T-helper 2 cell (primary cell): ENCODE measurements at regions not wholly inside any gene's neighbourhood (a gene's known extent, or its start where the extent isn't known, plus 50 kb on each side); places are given as distances from the start of the nearest gene placed in this dataset.
A peak's percentile ranks its signal among the peaks of the same experiment; 100 is the strongest.

ENCODE experiments used
- DNase-seq, 5 experiments: peaks; one replicate each; pipeline versions ENCODE4 v3.0.0 to v3.0.0-alpha.2; 2012 to 2022

DNA sequence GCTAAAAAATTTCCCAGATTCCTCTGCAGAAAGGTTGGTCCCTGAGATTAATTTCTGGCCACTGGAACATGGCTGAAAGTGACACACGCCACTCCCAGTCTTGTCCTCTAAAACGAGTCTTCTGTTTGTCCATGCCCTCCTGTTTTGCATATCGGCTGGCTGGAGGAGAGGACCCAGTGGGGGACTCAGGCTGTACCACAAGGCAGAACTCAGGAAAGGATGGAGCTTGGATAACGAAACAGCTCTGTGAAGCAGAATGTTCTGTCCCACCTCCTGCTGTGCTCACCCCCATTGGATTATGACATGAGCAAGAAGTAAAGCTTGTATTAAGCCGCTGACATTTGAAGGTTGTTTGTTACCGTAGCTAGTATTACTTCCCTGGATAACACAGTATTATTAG lies 856.2 kb downstream of the BCL11B start:
- no peak for DNase-seq

DNA sequence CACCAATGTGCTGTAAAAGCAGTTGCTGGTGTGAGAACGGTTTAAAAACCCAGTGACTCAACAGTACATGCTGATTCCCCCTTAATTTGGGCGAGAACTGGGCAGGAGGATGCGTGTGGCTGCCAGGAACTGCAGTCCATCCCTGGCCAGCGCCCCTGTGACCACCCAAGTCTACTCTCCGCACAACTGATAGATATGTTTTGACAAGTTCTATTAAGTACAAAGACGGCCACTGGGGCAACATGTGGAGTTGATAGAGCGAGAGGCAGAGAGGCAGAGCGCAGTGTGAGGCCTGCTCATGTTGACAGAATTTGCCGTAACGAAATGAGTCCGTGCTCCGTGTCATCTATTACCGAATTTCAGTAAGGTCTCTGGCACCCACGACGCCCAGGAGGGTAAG lies 855.0 kb downstream of the BCL11B start:
- no peak for DNase-seq

DNA sequence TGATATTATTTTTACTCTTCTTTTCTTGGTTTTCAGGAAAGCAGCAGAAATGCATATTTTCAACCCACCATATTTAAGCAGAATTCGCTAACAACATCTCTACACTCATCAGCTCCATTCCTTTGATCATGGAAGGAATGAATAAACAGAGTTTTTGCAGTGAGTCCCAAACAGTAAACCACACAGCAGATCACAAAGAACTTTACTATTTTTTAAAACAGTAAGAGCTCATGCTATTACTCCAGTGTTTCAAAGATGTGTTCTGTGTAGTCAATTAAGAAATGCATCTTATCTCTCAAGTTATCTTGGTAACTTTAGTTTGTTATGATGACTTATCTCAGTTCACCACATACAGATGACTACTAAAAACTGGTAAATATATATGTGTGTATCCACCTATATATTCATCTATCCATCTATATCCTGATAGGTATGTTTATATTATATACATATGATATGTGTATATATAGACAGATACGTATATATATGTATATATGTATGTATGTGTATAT lies 843.5 kb downstream of the BCL11B start:
- DNase-seq, result peak in 1 of 5 experiments; percentile 60

DNA sequence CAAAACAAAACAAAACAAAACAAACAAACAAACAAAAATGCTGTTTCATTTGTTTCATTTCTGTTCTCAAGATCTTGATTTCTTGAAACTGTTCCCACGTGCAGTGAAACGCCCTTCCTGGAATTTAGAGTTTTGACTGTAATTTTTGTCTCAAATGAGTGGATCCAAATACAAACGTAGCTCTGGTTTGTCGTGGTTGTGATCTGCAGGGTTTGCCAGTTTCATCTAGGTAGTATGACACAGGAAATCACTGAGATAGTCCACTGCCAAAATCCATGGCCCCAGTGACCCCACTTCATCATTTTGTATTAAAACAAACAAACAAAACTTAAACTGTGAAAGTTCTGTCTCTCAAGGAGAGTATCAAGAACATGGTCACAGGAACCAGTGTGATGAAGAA lies 838.6 kb downstream of the BCL11B start:
- DNase-seq, result peak in 1 of 5 experiments; percentile 39

DNA sequence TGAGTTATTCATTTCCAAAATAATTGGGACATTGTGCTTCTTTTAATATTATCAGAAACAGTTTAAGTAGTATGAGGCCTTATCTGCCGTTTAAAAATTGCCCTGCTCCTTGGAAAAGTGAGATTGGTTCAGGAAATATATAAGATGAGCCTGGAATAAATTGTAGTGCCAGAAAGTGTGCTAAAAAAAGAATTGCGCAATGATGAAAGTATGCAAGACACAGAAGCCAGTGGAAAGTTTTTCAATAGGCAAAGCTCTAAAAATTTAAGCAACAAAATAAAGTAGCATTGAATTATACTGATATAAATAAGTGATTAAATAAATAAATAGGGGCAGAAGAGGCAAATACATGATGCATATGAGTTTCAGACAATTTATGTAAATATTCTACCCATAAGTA lies 834.9 kb downstream of the BCL11B start:
- no peak for DNase-seq

DNA sequence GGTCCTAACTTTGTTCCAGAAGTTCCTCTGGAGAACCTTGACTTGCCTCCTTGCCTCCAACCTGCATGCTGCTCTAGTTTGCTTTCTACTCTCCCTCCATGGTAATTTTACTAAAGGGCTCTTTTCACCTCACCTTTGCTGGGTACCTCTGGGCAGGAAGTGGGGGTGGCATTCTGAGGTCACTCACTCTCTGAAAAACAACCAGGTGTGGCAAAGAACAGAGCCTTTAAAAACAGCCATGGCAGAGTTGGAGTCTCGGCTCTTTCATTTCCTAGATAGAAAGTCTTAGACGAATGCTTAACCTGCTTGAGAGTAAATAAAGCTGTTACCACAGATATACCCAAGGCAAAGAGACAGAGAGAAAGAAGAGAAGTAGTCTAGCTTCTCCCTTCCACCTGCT lies 827.9 kb downstream of the BCL11B start:
- DNase-seq, result peak in 2 of 5 experiments; percentile 15 to 50

DNA sequence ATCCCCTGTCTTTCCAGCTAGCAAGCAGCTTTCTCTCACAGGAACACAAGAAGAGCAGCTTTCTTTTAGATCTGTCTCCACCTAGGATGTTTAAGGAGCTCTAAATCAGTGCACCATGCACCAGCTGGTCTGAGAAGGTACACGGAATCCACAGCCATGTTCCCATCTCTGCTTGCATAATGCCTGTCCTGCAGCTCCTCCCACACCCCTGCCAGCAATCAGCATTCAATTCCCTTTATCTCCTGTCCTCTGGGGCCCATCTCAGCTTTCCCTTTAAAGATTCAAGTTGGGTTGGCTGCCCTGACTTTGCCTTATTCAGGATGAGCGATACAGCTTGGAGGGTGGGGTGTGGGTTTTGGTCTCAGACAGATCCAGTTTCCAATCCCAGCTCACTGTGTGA lies 826.3 kb downstream of the BCL11B start:
- no peak for DNase-seq

DNA sequence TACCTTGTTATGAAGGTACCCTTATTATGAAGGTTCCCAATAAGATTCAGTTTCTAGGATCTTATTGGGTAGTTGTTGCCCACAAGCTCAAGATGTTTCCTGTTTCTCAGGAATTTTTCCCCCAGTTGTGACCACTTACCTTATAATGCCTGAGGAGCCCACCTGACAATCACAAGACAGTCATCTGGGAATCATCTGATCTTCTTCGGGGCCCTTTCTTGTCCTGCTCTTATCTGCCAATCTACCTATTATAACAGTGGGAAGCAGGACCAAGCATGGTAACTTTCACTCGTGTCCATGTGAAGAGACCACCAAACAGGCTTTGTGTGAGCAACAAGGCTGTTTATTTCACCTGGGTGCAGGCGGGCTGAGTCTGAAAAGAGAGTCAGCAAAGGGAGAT lies 825.5 kb downstream of the BCL11B start:
- no peak for DNase-seq

DNA sequence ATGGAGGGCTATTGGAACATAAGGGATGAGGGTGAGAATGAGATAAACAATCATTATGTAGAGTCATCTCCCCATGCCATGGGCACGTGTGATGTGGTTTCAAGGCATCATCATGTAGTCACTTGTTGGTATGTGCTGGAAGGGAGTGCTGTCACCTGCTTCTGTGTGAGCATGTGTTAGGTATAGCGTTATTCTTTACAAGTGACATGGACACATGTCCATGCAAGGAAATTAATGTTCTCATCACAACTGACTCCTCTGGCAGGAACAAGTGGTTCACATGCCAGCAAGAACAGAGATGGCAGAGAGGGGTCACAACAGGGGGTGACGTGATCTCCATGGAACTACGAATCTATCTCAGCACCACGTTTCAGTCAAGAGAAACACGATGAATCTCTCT lies 815.8 kb downstream of the BCL11B start:
- DNase-seq, result no peak

DNA sequence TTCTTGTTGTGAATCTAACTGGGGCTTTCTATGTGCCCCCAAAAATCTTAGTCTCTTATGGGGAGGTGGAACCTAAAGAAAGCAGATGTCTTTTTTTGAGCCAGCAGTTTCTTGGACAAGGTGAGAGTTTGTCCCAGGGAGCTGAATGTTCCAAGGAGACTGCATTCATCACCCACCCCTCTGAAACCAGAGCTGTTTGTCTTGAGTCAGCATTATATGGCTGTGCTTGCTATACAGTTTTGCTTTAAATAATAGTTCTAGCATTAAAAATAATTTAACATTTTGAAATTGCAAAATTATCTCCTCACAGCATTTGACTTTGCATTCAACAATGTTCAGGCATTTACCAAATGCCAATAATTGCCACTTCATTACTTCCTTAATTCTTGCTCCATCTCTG lies 813.3 kb downstream of the BCL11B start:
- DNase-seq, result no peak

DNA sequence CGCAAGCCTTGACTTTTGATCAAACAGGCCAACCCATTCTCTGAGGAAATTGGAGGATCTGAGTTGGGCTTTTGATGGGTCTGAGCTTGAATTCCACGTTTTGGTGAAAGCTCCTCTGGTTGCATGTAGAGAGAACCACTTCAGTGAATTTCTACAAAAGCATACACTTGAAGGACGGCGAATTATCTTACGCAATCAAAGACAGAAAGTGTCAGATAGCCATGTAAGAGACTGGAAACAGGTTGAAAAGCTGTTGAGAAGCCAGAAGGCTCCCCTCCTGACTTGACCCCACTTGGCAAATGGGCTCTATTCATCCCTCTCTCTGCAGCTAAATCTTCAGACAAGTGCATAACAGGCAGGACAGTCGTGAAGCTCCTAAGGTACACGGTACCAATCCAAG lies 809.1 kb downstream of the BCL11B start:
- no peak for DNase-seq

DNA sequence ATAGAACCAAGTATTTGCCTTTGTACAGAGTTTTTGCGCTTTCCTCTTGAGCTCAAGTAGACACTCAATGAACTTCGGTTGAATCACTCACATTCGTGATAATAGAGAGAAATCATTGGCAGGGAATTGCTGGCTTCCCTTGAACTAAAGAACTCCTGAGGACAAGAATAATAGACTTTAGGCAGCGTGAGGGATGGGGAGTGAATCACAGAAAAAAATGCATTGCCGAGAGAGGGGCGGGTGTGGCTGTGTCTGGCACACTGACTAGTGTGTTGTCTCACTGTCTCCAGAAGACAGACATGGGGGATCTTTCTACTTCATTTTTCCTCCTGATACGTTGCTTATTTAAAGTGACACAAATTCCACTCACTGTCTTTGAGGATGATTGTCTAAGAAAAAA lies 805.2 kb downstream of the BCL11B start:
- no peak for DNase-seq

DNA sequence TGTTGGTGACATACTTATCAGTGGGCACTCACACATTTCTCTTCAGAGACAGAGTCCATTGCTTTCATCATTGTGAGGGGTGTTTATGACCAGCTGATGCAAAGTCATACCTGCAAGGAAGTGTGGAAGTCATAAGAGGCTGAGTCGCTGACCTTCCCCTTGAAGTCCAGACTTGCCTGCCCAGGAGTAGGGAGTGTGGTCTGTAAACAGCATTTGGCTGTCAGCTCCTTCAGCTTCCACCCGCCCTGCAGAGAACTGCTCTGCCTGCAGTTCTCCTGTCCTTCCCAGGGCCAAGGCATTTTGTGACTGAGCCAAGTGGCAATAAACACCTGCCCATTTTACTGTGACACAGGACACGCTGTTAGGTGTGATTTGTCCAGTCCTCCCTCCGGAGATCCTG lies 801.3 kb downstream of the BCL11B start:
- no peak for DNase-seq

DNA sequence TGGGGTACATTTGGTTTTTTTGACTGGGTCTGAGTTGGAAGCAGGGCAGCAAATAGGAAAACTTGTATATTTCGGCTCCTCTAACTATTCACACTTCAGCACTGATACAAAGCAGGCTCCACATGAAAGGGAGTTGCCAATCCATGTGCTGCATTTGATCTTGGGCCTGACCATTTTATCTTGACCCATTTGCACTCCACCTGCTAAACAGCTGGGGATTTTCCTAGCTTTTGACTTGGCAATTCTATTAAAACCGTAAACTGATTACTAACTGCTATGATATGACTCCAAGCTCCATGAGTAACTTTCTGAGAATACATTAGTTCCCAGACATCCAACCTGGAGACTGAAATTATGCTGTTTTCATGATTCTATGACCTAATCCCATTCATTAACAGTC lies 797.1 kb downstream of the BCL11B start:
- no peak for DNase-seq

DNA sequence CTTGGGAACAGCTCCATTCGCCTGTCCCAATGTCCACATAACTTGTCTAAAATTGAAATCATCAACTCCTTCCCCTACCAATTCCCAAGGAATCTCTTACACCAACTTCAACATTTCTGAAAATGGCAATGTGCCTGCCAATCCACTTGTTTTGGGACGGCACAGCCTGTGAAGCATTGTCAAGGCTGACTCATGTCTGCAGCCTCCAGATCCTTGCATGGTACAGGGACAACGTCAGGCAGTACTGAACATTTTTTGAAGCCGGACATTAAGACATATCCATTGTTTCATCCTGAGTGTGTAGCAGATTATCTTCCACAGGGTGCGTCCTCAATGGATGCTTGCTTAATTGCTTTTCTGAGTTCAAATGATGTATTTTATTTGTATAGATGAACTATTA lies 794.1 kb downstream of the BCL11B start:
- DNase-seq, result no peak

DNA sequence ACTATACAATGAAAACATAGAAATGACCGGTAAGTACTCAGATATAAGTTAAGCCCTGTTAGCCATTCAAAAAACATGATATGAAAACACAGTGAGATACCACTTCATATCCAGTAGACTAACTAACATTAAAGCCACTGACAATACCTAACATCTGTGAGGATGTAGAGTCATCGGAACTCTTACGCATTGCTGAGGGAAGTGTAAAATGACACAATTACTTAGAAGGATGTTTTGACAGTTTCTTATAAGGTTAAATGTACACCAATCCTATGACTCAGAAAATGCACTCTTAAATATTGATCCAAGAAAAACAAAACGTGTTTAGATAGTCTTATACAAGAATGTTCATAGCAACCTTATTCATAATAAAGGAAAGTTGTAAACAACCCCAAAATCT lies 782.9 kb downstream of the BCL11B start:
- DNase-seq, result no peak

DNA sequence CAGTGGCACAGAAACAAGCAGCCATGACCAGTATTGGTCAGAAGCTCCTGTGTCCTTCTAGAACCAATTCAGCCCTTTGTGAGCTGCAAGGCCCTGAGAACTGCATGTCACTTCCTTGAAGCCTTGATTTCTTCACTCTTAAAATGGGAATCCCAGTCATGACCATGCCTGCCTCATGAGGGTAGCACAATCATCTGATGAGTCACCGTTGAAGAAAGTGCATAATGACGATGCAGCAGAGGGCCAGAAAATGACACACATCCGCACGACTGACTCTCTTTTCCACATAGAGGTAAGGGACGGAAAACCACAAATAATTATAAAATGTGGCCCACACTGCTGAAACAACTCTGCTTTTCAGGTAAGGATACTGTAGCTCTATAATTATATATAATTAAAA lies 777.4 kb downstream of the BCL11B start:
- DNase-seq, result no peak

DNA sequence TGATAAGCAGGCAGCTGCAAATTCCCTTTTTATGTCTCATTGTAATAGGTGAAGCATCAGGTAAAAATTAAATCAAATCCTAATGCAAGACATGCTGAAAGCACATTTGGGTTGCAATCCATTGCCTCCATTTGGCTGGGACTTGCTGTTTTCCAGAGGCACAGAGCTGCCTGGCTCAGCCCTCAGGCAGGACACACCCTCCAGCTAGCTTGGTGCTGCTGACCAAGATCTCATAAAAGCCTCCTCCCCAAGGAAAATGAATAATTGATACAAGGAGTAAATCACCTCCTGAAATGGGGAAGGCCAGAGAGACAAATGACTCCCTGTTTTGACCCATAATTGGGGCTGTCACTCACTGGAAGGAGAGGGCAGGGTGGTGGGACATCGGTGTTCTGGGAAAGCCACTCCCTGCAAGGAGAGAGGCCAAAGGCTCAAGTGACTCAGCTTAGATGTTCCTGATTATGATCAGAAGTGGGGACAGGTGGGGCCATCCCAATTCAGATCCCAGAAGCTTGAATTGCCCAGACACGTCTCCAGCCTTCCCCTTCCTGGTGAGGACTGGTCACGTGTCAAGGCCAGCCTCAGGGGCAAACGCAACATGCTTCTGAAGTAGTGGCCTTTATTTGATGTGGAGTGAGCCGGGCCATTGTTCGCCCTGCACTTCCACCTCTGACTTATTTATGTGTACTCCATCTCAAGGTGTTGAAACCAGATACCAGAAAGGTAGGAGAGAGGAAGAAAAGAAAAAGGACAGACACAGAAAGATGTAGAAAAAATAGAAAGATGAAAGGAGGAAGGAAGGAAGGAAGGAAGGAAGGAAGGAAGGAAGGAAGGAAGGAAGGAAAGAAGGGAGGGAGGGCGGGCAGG lies 773.7 kb downstream of the BCL11B start:
- no peak for DNase-seq

DNA sequence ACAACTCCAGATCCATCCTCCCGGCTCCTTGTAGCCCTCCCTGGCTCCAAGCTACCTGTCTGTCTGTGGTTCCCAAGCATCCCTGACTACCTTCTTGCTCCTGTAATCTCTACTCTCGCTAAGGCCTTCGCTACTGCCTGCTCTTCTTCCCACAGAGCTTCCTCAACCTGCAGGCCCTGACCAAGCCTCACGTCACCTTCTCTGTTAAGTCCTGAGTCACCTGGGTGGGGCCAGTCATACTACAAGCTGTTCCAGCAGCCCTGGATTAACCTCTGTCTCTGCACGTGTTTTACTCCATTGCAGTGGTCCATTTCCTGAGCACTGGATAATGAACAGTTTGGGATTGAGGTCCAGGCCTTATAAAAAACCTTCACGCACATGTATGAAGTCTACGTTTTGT lies 770.7 kb downstream of the BCL11B start:
- no peak for DNase-seq

DNA sequence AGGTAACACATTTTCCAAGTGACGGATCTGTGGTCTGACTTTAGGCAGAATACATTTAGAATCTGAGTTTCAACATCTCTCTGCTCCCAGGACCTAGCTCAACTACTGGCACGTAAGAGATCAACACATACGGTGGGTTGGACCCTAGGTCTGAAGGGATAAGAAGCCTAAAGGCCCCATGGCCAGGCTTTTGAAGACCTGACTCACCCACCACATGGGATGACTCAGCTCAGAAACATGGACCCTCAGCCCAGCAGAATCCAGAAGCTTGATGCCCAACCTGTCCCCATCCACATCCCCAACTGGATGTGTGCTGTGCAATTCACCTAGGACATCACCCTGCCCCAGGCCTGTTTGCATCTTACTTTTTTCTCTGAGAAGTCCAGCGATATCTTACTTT lies 770.2 kb downstream of the BCL11B start:
- no peak for DNase-seq

DNA sequence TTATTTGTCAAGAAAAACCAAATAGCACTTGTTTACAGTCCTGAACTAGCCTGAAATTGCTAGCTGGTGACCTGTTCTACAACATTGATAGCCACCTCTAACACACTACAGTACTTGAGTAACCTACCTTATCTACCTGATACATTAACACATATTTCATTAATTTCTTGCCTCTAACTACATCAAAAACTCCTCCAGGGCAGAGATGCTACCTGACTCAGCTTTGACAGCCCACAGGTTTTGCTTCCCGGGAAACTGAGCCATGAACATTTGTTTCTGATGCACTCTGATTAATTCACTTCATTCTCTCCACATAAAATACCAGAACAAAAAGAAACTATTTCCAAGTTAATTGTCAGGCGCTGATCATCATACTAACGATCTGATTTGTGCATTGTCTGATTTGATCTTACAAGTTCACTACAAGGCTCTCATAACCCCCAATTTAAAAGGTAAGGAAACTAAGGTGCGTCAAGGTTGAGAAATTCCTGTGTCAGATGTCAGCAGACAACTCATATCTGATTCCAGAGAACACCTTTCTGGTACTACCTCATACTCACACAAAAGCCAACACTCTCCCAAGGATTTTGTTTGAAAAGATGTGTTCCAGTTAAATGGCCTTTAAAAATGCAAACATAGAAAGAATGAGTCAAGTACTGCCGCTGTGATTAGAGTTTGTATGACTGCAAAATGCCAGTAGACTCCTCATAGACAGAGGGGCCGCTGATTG lies 768.7 kb downstream of the BCL11B start:
- DNase-seq, result no peak

DNA sequence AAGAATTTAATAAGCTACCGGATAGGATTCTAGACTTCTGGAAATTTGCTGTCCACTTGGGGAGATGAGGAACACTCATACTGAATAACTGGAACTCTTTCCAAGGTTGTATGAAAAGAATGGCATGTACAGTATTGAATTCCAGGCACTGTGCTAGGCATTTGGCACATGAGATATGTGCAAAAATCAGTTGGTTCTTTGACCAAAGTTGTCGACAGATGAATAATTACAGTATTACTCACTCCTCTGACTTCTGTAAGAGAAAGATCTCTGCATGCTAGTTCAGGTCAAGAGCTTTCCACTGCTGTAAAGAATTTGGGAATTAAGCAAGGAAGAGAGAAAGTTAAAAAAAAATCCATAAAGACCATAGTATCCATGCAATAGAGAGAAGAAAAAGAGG lies 764.7 kb downstream of the BCL11B start:
- DNase-seq, result no peak

DNA sequence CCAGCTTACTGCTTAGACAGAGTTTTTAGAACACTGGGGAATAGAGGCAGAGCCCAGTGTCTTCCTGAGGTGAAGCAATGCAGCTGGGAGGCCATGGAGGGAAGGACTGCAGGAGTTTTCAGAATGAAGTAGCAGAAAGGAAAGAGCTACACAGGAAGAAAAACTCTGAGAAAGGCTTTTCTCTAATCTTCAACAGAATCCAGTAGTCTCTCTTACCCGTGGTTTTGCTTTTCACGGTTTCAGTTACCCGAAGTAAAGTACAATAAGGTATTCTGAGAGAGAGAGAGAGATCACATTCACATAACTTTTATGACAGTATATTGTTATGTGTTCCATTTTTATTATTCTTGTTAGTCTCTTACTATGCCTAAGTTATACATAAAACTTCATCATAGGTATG lies 761.6 kb downstream of the BCL11B start:
- peak in 1 of 5 experiments; percentile 63 for DNase-seq
